Stimulated activated CD4-positive, alpha-beta T cell treated with anti-CD3 and anti-CD28 coated beads, Interleukin-2, amount 100 ng/mL, for 24 hours (primary cell): ENCODE measurements at regions not wholly inside any gene's neighbourhood (a gene's known extent, or its start where the extent isn't known, plus 50 kb on each side); places are given as distances from the start of the nearest gene placed in this dataset.
"Not testable (repeated sequence)": the region's sequence is repeated elsewhere in the genome, so short reads cannot be mapped to it uniquely, and the experiment has no call there.

Experiments
- DNase-seq, 2 donors: peaks; one replicate each; pipeline ENCODE4 v3.0.0-alpha.2; 2020

GRCh38 chr13:19061278-19061677 lies 120.3 kb downstream of the TUBA3C start:
- DNase-seq: no peak

- DNase-seq: no peak
Observed at GRCh38 chr13:19060311-19061002, 121.2 kb downstream of the TUBA3C start.

- DNase-seq: no peak
Observed at GRCh38 chr13:19059016-19059780, 122.4 kb downstream of the TUBA3C start.

- no peak for DNase-seq
Observed at GRCh38 chr13:19058566-19058965, 123.1 kb downstream of the TUBA3C start.

DNA sequence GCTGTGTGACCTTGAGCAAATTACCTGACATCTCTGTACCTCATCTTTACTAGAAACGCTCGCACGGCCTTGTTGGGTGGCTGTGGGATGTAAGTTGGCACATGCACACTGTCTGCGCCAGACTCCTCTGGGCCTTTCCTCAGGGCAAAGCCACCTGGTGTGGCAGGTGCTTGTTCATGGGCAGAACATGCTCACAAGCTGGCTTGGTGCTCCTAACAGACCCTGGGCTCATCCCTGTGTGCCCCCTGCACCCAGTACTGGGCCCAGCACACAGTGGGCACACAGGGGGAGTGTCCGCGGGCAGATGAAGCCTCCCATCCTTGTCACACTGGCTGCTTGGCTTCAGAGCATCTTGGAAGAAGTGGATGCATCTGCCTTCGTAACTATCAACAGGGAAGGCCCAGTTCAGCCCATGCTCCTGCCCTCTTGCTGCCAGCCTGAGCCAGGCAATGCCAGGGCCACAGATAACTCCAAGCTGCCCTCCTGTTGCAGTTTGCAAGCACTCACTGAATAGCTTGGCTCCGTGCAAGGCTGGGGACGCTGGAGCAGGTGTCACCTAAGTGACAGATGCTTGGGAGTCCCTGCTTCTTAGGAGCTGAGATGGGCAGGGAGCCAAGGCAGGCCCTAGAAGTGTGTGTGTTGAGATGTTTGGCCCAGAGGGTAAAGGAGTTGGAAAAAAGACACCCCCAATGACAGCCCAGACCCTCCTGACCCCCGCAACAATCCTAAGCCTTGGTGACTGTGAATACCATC lies 123.9 kb downstream of the TUBA3C start:
- DNase-seq: no peak

DNA sequence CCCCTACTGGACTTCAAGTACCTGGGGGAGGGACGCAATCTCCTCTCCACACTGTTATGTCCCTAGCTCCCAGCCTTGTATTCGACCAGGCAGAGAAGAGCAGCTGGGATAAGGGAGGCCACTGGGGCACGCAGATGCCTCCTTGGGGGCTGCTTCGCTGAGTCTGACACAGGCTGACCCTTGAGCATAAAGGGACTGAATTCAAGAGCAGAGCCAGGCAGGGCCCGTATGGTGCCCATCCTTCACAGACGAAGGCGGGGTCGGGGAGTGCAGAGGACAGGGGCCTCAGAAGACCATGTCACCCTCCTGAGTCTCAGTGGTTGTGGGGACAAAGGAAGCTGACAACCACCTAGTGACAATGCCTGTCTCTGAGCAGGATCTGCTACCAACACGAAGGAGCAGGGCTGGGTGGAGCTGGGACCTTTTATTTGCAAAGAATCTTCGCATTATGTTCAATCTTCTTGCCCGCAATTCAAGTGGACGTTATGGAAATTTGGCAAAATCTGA lies 124.6 kb downstream of the TUBA3C start:
- no peak for DNase-seq

GRCh38 chr13:19056355-19056880 lies 125.2 kb downstream of the TUBA3C start:
- no peak for DNase-seq

- no peak for DNase-seq
Observed at GRCh38 chr13:19055611-19056010, 126.0 kb downstream of the TUBA3C start.

GRCh38 chr13:19053561-19053960 lies 128.1 kb downstream of the TUBA3C start:
- no peak for DNase-seq

- DNase-seq: no peak
Observed at GRCh38 chr13:19052931-19053330, 128.7 kb downstream of the TUBA3C start.

- DNase-seq: no peak
Observed at GRCh38 chr13:19052180-19052579, 129.4 kb downstream of the TUBA3C start.

DNA sequence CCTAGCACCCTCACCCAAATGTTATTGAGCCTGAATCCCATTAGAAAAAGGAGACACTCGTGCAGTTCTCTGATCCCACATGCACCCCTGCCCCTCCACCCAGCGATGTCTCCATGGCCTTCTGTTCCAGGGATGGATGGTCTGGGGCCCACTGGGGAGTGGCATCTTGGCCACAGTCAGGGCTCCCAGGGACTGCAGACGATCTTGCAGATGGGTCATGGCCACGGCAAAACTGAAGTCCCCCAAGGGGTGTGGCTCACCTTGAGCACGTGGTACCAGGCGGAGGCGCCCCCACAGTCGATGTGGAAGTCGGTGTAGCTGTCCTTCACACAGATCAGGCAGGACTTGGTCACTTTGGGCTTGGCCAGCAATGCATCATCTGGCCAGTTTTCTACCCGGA lies 130.7 kb downstream of the TUBA3C start:
- DNase-seq: no peak

GRCh38 chr13:19049624-19050023 lies 132.0 kb downstream of the TUBA3C start:
- not testable (repeated sequence) for DNase-seq

GRCh38 chr13:19048381-19048780 lies 133.2 kb downstream of the TUBA3C start:
- DNase-seq: no peak

GRCh38 chr13:19023115-19023514 lies 158.5 kb downstream of the TUBA3C start:
- no peak for DNase-seq

- no peak for DNase-seq
Observed at GRCh38 chr13:19020988-19021387, 160.6 kb downstream of the TUBA3C start.

DNA sequence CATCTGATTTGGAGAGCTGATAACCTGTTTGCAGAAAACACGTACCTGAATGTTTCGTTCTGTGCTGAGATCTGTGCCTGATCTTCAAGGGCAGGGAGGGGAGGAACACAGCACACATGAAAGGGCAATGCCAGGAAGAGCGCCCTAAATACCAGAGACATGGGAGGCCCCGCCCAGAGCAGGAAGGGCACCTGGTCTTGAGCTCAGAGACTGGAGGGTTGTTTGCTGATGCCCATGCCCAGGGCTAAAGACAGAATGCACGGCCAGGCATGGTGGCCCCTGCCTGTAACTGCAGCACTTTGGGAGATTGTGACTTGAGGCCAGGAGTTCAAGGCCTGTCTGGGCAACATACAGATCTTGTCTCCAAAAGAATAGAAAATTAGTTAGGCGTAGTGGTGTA lies 183.2 kb downstream of the TUBA3C start:
- no peak for DNase-seq

GRCh38 chr13:18996627-18997051 lies 185.0 kb downstream of the TUBA3C start:
- no peak for DNase-seq

DNA sequence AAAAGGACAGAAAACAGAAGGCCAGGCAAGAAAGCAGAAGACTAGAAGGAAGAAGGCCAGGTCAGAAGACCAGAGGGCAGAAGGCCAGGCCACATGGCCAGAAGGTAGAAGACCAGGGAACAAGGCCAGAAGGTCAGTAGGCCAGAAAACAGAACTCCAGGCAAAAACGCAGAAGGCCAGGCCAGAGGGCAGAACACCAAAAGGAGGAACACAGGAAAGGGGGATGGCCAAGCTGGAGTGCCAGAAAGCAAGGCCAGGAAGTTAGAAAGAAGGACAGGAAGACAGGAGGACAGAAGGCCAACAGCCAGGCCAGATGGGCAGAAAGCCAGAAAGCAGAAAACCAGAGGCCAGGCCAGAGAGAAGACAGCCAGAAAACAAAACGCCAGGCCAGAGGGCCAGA lies 185.4 kb downstream of the TUBA3C start:
- no peak for DNase-seq

DNA sequence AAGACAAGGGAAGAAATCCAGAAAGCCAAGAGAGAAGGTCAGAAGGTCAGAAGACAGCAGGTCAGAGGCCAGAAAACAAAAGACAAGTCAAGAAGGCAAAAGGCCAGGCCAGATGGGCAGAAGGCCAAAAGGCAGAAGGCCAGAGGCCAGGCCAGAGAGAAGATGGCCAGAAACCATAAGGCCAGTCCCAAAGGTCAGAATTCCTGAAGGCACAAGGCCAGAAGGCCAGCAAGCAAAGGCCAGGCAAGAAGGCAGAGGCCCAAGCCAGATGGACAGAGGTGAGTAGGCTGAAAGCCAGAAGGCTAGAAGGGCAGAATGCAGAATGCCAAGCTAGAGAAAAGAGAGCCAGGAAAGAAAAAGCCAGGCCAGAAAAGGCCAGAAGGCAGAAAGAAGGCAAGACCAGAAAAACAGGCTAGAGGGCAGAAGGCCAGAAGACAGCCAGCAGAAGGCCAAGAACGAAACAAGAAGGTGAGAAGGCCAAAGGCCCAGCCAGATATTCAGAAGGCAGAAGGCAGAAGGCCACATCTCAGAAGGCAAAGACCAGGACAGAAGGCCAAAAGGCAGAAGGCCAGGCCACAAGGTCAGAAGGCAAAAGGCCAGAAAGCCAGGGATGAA lies 186.3 kb downstream of the TUBA3C start:
- no peak for DNase-seq

GRCh38 chr13:18993884-18994660 lies 187.6 kb downstream of the TUBA3C start:
- DNase-seq: no peak

DNA sequence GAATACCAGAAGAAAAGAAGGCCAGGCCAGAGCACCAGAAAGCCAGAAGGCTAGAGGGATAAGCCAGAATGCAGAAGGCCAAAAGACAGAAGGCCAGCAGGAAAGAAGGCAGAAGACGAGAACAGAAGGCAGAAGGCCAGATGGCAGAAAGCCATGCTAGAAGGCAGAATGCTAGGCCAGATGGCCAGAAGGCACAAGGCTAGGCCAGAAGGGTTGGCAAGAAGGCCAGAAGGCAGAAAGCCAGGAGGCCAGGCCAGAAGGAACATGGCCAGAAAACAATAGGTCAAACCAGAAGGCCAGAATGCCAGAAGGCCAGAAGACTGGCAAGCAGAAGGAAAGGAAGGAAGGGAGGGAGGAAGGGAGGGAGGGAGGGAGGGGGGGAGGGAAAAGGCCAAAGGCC lies 188.8 kb downstream of the TUBA3C start:
- DNase-seq: no peak
